IMR-90 (cell line): ENCODE measurements at regions not wholly inside any gene's neighbourhood (a gene's known extent, or its start where the extent isn't known, plus 50 kb on each side); places are given as distances from the start of the nearest gene placed in this dataset.

Source experiments
- ATAC-seq: fragments of 200-7000 bp; cut with Tn5 transposase; 2 replicates; pipeline ENCODE4 v1.9.1; 2020; ENCODE audit warnings: low read depth, mild to moderate bottlenecking, moderate library complexity
- BruUV-seq: library from RNA; stranded (reverse); fragments of 400-500 nt; replicated peaks from 2 replicates; lab custom pipeline; 2021; lab: Mats Ljungman, UMichigan
- CTCF ChIA-PET: fragments of 300-600 bp; formaldehyde crosslinking; extraction: SDS; loops from one replicate; lab custom pipeline; 2021; ENCODE audit warnings: antibody characterized with exemption; lab: Yijun Ruan, JAX
- POLR2A ChIA-PET: fragments of 300-600 bp; sonication (Branson Sonifier 250); formaldehyde crosslinking; loops from one replicate; lab custom pipeline; 2022; ENCODE audit warnings: antibody characterized with exemption; ENCODE audit not compliant: unreplicated experiment; lab: Charles Lee
- DNase-seq: peaks from one replicate; pipeline ENCODE4 v3.0.0; 2013
- H2AFZ ChIP-seq: replicated peaks from 2 replicates; pipeline ENCODE3; 2013; ENCODE audit warnings: low read length, mild to moderate bottlenecking; ENCODE audit not compliant: poor library complexity
- H2AK5ac ChIP-seq: 2 replicates; pipeline ENCODE4 v1.6.1; 2013; ENCODE audit warnings: low read depth, low read length, inconsistent platforms
- H2AK9ac ChIP-seq: replicated peaks from 2 replicates; pipeline ENCODE3; 2013; ENCODE audit warnings: mild to moderate bottlenecking, low read depth, low read length, moderate library complexity; ENCODE audit not compliant: poor library complexity
- H2BK120ac ChIP-seq: 2 replicates; pipeline ENCODE4 v1.6.1; 2013; ENCODE audit warnings: low read depth, low read length, inconsistent platforms
- H2BK15ac ChIP-seq: 3 replicates; pipeline ENCODE4 v1.6.1; 2013; ENCODE audit warnings: low read depth, low read length, inconsistent platforms
- H2BK20ac ChIP-seq: 2 replicates; pipeline ENCODE4 v1.6.1; 2013; ENCODE audit warnings: low read depth, mild to moderate bottlenecking, inconsistent platforms, low read length, moderate library complexity
- H2BK5ac ChIP-seq: 2 replicates; pipeline ENCODE4 v1.6.1; 2013; ENCODE audit warnings: mild to moderate bottlenecking, low read depth, low read length, inconsistent platforms; ENCODE audit not compliant: poor library complexity, severe bottlenecking
- H3K14ac ChIP-seq: replicated peaks from 2 replicates; pipeline ENCODE4 v1.6.1; 2013; ENCODE audit warnings: low read depth, low read length, inconsistent platforms
- H3K18ac ChIP-seq: 2 replicates; pipeline ENCODE4 v1.6.1; 2013; ENCODE audit warnings: low read depth, low read length, control low read depth
- H3K23ac ChIP-seq: 2 replicates; pipeline ENCODE4 v1.6.1; 2013; ENCODE audit warnings: low read depth, low read length, inconsistent platforms
- H3K27ac ChIP-seq: 2 replicates; pipeline ENCODE4 v1.5.1; 2013; ENCODE audit warnings: mild to moderate bottlenecking, control low read depth, low read length; ENCODE audit not compliant: insufficient read depth
- H3K27me3 ChIP-seq: 2 replicates; pipeline ENCODE4 v1.6.1; 2013; ENCODE audit warnings: low read length; ENCODE audit not compliant: control insufficient read depth, insufficient read depth
- H3K36me3 ChIP-seq: 2 replicates; pipeline ENCODE4 v1.6.1; 2013; ENCODE audit warnings: low read length, mixed read lengths; ENCODE audit not compliant: control insufficient read depth, insufficient read depth
- H3K4ac ChIP-seq: 2 replicates; pipeline ENCODE4 v1.6.1; 2013; ENCODE audit warnings: low read depth, low read length, inconsistent platforms
- H3K4me1 ChIP-seq: 2 replicates; pipeline ENCODE4 v1.6.1; 2013; ENCODE audit warnings: low read length, mixed read lengths; ENCODE audit not compliant: control insufficient read depth, insufficient read depth
- H3K4me2 ChIP-seq: 2 replicates; pipeline ENCODE4 v1.6.1; 2013; ENCODE audit warnings: low read depth, mild to moderate bottlenecking, control low read depth, low read length, moderate library complexity
- H3K4me3 ChIP-seq: 2 replicates; pipeline ENCODE4 v1.5.1; 2013; ENCODE audit warnings: low read depth, mild to moderate bottlenecking, control low read depth, low read length, moderate library complexity; ENCODE audit not compliant: insufficient read depth
- H3K56ac ChIP-seq: 2 replicates; pipeline ENCODE4 v1.6.1; 2013; ENCODE audit warnings: low read length, inconsistent platforms; ENCODE audit not compliant: insufficient read depth; ENCODE audit errors: extremely low read depth
- H3K79me1 ChIP-seq, 2 experiments: 2 replicates each; pipeline ENCODE4 v1.6.1; 2013; ENCODE audit warnings: low read length in 2 of 2, inconsistent platforms in 1 of 2, low read depth in 1 of 2
- H3K9ac ChIP-seq: 2 replicates; pipeline ENCODE4 v1.6.1; 2013; ENCODE audit warnings: low read depth, low read length, control low read depth
- H3K9me1 ChIP-seq: 2 replicates; pipeline ENCODE4 v1.6.1; 2013; ENCODE audit warnings: low read length, inconsistent platforms; ENCODE audit not compliant: insufficient read depth
- H3K9me3 ChIP-seq: 2 replicates; pipeline ENCODE4 v1.6.1; 2013; ENCODE audit warnings: low read length; ENCODE audit not compliant: control insufficient read depth, insufficient read depth
- H4K20me1 ChIP-seq: 2 replicates; pipeline ENCODE4 v1.6.1; 2013; ENCODE audit warnings: low read length, inconsistent platforms; ENCODE audit not compliant: insufficient read depth
- H4K5ac ChIP-seq: 2 replicates; pipeline ENCODE4 v1.6.1; 2013; ENCODE audit warnings: mild to moderate bottlenecking, low read depth, low read length, control low read depth
- H4K8ac ChIP-seq, 2 experiments: 2 replicates each; pipeline ENCODE4 v1.6.1; 2013; ENCODE audit warnings: low read depth in 2 of 2, low read length in 2 of 2, control low read depth in 1 of 2, inconsistent platforms in 1 of 2
- H4K91ac ChIP-seq: 2 replicates; pipeline ENCODE4 v1.6.1; 2013; ENCODE audit warnings: low read depth, low read length, inconsistent platforms; ENCODE audit not compliant: insufficient read depth
- BHLHE40 ChIP-seq: fragments of 150-350 bp; IDR thresholded peaks from 2 replicates; pipeline ENCODE4 v1.6.1; 2016; ENCODE audit warnings: mild to moderate bottlenecking, low read depth, low read length
- CEBPB ChIP-seq: IDR thresholded peaks from 2 replicates; pipeline ENCODE4 v1.6.1; 2012; ENCODE audit warnings: low read depth, low read length, improper control_type of control experiment
- CHD1 ChIP-seq: IDR thresholded peaks from 2 replicates; pipeline ENCODE4 v1.6.1; 2012; ENCODE audit warnings: low read depth, low read length, improper control_type of control experiment
- CTCF ChIP-seq: conservative IDR thresholded peaks from 2 replicates; pipeline ENCODE4 v1.5.1; 2012; ENCODE audit warnings: mild to moderate bottlenecking, low read depth, low read length, improper control_type of control experiment
- ELK1 ChIP-seq: fragments of 150-350 bp; IDR thresholded peaks from 2 replicates; pipeline ENCODE4 v1.6.1; 2016; ENCODE audit warnings: low read depth, mild to moderate bottlenecking, low read length, moderate library complexity, borderline replicate concordance
- FOS ChIP-seq: fragments of 150-350 bp; IDR thresholded peaks from 2 replicates; pipeline ENCODE4 v1.6.1; 2016; ENCODE audit warnings: low read depth, low read length
- MAFK ChIP-seq: IDR thresholded peaks from 2 replicates; pipeline ENCODE4 v1.6.1; 2012; ENCODE audit warnings: low read depth, low read length, improper control_type of control experiment
- MAZ ChIP-seq: IDR thresholded peaks from 2 replicates; pipeline ENCODE4 v1.6.1; 2012; ENCODE audit warnings: low read depth, mild to moderate bottlenecking, low read length, improper control_type of control experiment, moderate library complexity, borderline replicate concordance
- MXI1 ChIP-seq: IDR thresholded peaks from 2 replicates; pipeline ENCODE4 v1.6.1; 2012; ENCODE audit warnings: low read depth, mild to moderate bottlenecking, low read length, moderate library complexity, borderline replicate concordance
- NFE2L2 ChIP-seq: fragments of 150-350 bp; IDR thresholded peaks from 2 replicates; pipeline ENCODE4 v1.6.1; 2016; ENCODE audit warnings: low read depth, mild to moderate bottlenecking, low read length
- POLR2A ChIP-seq: IDR thresholded peaks from 2 replicates; pipeline ENCODE4 v1.6.1; 2012; ENCODE audit warnings: mild to moderate bottlenecking, low read depth, low read length
- RAD21 ChIP-seq: IDR thresholded peaks from 2 replicates; pipeline ENCODE4 v1.6.1; 2012; ENCODE audit warnings: low read length, improper control_type of control experiment
- RCOR1 ChIP-seq: IDR thresholded peaks from 2 replicates; pipeline ENCODE4 v1.6.1; 2012; ENCODE audit warnings: mild to moderate bottlenecking, low read length, improper control_type of control experiment; ENCODE audit not compliant: insufficient replicate concordance
- RFX5 ChIP-seq: IDR thresholded peaks from 2 replicates; pipeline ENCODE4 v1.8.0; 2012; ENCODE audit warnings: low read depth, mild to moderate bottlenecking, low read length, moderate library complexity
- SMC3 ChIP-seq: fragments of 150-350 bp; IDR thresholded peaks from 2 replicates; pipeline ENCODE4 v1.6.1; 2016; ENCODE audit warnings: low read depth, mild to moderate bottlenecking, antibody characterized with exemption, low read length, moderate library complexity
- USF2 ChIP-seq: fragments of 150-350 bp; IDR thresholded peaks from 2 replicates; pipeline ENCODE4 v1.6.1; 2017; ENCODE audit warnings: mild to moderate bottlenecking, antibody characterized with exemption, low read length, low read depth
- WGBS, 2 experiments: methylation state at CpG; one replicate each; pipeline versions ENCODE4 v1.1.5 to v1.1.7; 2013; ENCODE audit warnings: missing lambda C conversion rate in 2 of 2; ENCODE audit not compliant: insufficient read length in 1 of 2; ENCODE audit errors: extremely low coverage in 2 of 2; 5-methylcytosine and 5-hydroxymethylcytosine counted together
- dilution Hi-C: fragments of 300-500 bp; cut with HindIII; formaldehyde crosslinking; loops from one replicate; pipeline ENCODE4 v1.14.3; 2018; ENCODE audit warnings: low sequenced_read_pairs; ENCODE audit not compliant: unreplicated experiment
- in situ Hi-C: fragments of 300-500 bp; cut with MboI; formaldehyde crosslinking; loops from 3 replicates; pipeline ENCODE4 v1.14.3; 2019; ENCODE audit warnings: low sequenced_read_pairs, inconsistent platforms, mixed read lengths
- intact Hi-C: fragments of 100-400 bp; cut with micrococcal nuclease; formaldehyde crosslinking; loops from 2 replicates; pipeline ENCODE4 v1.10.0; 2022

- no peak overlapping the region for H2BK120ac ChIP-seq
Measured at GRCh38 chr4:16442296-16442695, 216.0 kb upstream of the TAPT1 start.

More at GRCh38 chr4:16442296-16442695, 216.0 kb upstream of the TAPT1 start:
- Histone ChIP-seq H3K4me2 (no peak overlapping the region), H3K18ac (no peak overlapping the region), H3K23ac (no peak overlapping the region), H3K4me1 (peaks cover 3% of the 10 kb centered on the region; the same call in 1 of the 2 replicates), H3K4ac (no peak overlapping the region), H4K91ac (no peak overlapping the region), H3K79me1 (no peaks in the 10 kb centered on the region), H3K27me3 (peaks cover 5% of the 10 kb centered on the region), H3K36me3 (no peaks in the 10 kb centered on the region), H3K56ac (no peak overlapping the region), H2BK5ac (no peak overlapping the region), H3K9me1 (no peaks in the 10 kb centered on the region), H2AFZ (no peak overlapping the region), H2AK9ac (no peak overlapping the region), H4K20me1 (no peaks in the 10 kb centered on the region), H3K27ac (no peak overlapping the region), H2BK20ac (no peak overlapping the region), H3K4me3 (no peak overlapping the region), H2AK5ac (no peak overlapping the region), H3K9ac (no peak overlapping the region), H3K9me3 (0 out of 2 replicates have a peak, but pooled peaks cover 2% of the 10 kb centered on the region), H2BK15ac (no peak overlapping the region), H3K14ac (no peak overlapping the region), H4K5ac (no peak overlapping the region), H4K8ac (no peak overlapping the region)
- no peak for DNase-seq
- intact Hi-C loops (loop anchor here (10.0 kb wide), 1 partner anchor 903 kb away; no protein-coding TSS in a partner anchor), in situ Hi-C loops (no loop called here), dilution Hi-C loops (no loop called here)
- BruUV-seq: no TSS peak
- no peak for TF ChIP-seq MAZ
- TF ChIP-seq CHD1: no peak
- TF ChIP-seq RAD21: no peak
- TF ChIP-seq BHLHE40: no peak
- TF ChIP-seq USF2: no peak
- no peak for TF ChIP-seq RFX5
- no peak for TF ChIP-seq POLR2A
- no peak for TF ChIP-seq MXI1
- no peak for TF ChIP-seq NFE2L2
- no peak for TF ChIP-seq RCOR1
- TF ChIP-seq CEBPB: no peak
- TF ChIP-seq FOS: no peak
- no peak for TF ChIP-seq MAFK
- no peak for TF ChIP-seq CTCF
- TF ChIP-seq ELK1: no peak
- TF ChIP-seq SMC3: no peak
- POLR2A ChIA-PET: no interaction called here
- WGBS, 2 experiments: no CpG with 5 or more reads among the region's 1 CpG
- ATAC-seq: no peak
- CTCF ChIA-PET: interaction anchor here (1.3 kb wide), 1 partner anchor 27 kb away, joined by 3 read pairs; no protein-coding TSS in a partner anchor
